ENCODE measurements at regions not wholly inside any gene's neighbourhood (a gene's known extent, or its start where the extent isn't known, plus 50 kb on each side); places are given as distances from the start of the nearest gene placed in this dataset.

DNA sequence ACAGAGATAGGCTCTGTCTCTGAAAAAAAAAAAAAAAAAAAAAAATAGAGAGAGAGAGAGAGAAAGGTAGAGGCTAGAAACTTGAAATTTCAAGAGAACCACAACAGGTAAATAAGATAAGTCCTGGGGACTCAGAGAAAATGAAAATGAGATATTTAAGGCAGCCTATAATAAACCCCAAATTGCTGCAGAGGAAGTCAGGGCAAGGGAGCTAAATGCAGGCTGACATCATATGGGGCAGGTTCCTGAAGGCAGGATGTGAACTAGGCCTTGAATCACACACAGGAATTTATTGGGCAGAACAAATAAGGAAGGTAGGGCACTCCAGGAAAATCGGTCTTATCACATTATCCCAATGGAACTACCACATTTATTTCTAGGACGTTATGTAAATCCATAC is 54.9 kb upstream of the NUDT4 start:
- H3K4me3 ChIP-seq = no peak overlapping the region
- H3K27ac ChIP-seq (replicated peaks in 1 of 4) = no peak overlapping the region
- no peaks in the 10 kb centered on the region for H3K9me3 ChIP-seq
- no peaks in the 10 kb centered on the region for H3K36me3 ChIP-seq
- intact Hi-C loops (cut with DNase I) = no loop called here
- TF ChIP-seq, protein P1, sequence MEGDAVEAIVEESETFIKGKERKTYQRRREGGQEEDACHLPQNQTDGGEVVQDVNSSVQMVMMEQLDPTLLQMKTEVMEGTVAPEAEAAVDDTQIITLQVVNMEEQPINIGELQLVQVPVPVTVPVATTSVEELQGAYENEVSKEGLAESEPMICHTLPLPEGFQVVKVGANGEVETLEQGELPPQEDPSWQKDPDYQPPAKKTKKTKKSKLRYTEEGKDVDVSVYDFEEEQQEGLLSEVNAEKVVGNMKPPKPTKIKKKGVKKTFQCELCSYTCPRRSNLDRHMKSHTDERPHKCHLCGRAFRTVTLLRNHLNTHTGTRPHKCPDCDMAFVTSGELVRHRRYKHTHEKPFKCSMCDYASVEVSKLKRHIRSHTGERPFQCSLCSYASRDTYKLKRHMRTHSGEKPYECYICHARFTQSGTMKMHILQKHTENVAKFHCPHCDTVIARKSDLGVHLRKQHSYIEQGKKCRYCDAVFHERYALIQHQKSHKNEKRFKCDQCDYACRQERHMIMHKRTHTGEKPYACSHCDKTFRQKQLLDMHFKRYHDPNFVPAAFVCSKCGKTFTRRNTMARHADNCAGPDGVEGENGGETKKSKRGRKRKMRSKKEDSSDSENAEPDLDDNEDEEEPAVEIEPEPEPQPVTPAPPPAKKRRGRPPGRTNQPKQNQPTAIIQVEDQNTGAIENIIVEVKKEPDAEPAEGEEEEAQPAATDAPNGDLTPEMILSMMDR (IDR thresholded peaks at IDR 0.05) = no peak
- TF ChIP-seq POLR2A (IDR thresholded peaks at IDR 0.05; ENCODE audit: low read depth) (no peak), POLR2AphosphoS5 (IDR thresholded peaks at IDR 0.05) (no peak), EP300 (IDR thresholded peaks at IDR 0.05) (no peak)
- H3K27me3 ChIP-seq = no peaks in the 10 kb centered on the region
- peaks cover 0 to 13% (median 9%) of the 10 kb centered on the region in 4 donors for H3K4me1 ChIP-seq
- WGBS = 84% methylated on average over 2 of the region's 2 CpGs
- DNase-seq (ENCODE audit: extremely low spot score) = no peak

DNA sequence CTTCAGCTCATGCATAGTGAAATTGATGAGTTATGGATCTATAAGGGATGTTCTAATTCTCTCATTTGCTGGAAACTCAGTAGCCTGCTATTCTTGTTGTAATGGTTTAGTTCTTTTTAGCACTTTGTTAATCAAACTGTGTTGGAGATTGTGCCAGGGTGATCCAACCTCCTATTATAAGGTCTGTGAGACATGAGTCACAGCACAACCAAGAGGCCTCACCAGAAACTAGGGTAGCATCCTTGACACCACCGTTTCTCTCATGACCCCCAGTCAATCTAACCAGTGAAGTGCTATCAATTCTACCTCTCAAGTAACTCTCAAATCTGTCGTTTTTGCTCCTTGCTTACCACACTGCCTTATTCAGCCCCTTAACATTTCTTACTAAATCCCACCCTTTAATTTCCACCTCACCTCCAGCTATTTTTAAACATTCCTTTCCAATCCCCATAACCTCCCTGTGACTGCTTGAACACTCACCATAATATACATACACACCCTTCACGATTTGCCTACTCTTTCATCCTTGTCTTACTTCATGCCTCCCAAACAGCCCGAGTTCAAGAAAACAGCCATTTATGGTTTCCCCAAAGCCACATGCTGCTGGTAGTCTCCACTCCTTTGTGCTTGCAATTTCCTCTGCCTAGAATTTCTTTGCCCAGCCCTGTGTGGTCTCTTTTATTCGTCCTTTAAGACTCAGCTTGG is 53.9 kb upstream of the NUDT4 start:
- intact Hi-C loops (cut with DNase I) = no loop called here
- Histone ChIP-seq H3K4me3 (no peak overlapping the region), H3K36me3 (no peaks in the 10 kb centered on the region), H3K27me3 (no peaks in the 10 kb centered on the region), H3K4me1 (peaks cover 0 to 13% (median 9%) of the 10 kb centered on the region in 4 donors), H3K9me3 (no peaks in the 10 kb centered on the region), H3K27ac (replicated peaks in 1 of 4) (no peak overlapping the region)
- no peak for DNase-seq (ENCODE audit: extremely low spot score)
- WGBS = 86% methylated on average over 5 of the region's 5 CpGs
- no peak for TF ChIP-seq POLR2AphosphoS5 (IDR thresholded peaks at IDR 0.05)
- TF ChIP-seq POLR2A (IDR thresholded peaks at IDR 0.05; ENCODE audit: low read depth) = no peak

DNA sequence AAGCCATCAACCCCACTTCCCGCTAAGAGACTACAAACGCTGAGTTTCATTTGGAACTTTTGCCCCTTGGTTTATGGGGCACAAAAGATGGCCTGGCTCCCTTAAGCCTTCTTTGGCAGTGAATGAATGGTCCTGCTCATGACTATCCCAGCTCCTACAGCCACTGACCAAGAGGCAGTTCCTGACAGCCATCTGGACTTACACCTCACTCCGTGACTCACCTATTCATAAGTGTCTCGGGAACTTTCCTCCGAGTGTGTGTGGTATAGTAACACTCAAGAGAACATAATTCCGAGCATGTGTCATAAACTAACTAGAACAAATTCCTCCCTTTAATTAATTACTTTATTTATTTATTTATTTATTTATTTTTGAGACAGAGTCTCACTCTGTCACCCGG is 51.9 kb upstream of the NUDT4 start:
- intact Hi-C loops (cut with DNase I) = no loop called here
- TF ChIP-seq, protein P1 (IDR thresholded peaks at IDR 0.05) = no peak
- TF ChIP-seq EP300 (IDR thresholded peaks at IDR 0.05) = no peak
- no peak for TF ChIP-seq POLR2A (IDR thresholded peaks at IDR 0.05; ENCODE audit: low read depth)
- no peak for TF ChIP-seq POLR2AphosphoS5 (IDR thresholded peaks at IDR 0.05)
- 86% methylated on average over 7 of the region's 7 CpGs for WGBS
- Histone ChIP-seq H3K4me3 (no peak overlapping the region), H3K9me3 (no peaks in the 10 kb centered on the region), H3K36me3 (no peaks in the 10 kb centered on the region), H3K4me1 (no peaks in the 10 kb centered on the region), H3K27ac (replicated peaks in 1 of 4) (no peak overlapping the region), H3K27me3 (no peaks in the 10 kb centered on the region)
- DNase-seq (ENCODE audit: extremely low spot score) = no peak

Small RNA genes lying in the stretch of these regions (small RNA-seq; reads per million reads assigned to genes)
- gene RF00019 = 0 reads per million in 3 donors
- 0 reads per million in 3 donors for gene RF00284
- gene RPL41P5 = 0 reads per million in 3 donors

Measured in esophagus muscularis mucosa (tissue), 4 donors.